Activated naive CD8-positive, alpha-beta T cell treated with anti-CD3 and anti-CD28 coated beads, Interleukin-2, amount 10 ng/mL, durations not matched to agents 7 days and 5 days (primary cell): ENCODE measurements at regions not wholly inside any gene's neighbourhood (a gene's known extent, or its start where the extent isn't known, plus 50 kb on each side); places are given as distances from the start of the nearest gene placed in this dataset.
"Not testable (repeated sequence)": the region's sequence is repeated elsewhere in the genome, so short reads cannot be mapped to it uniquely, and the experiment has no call there.

ENCODE experiments used
- ATAC-seq: fragments of 150-1000 bp; cut with Tn5 transposase; one replicate; pipeline ENCODE4 v1.10.0; 2021; ENCODE audit warnings: low read depth, moderate library complexity
- POLR2A ChIA-PET: fragments of 350-600 bp; sonication (Branson Sonifier 250); formaldehyde crosslinking; loops from one replicate; lab custom pipeline; 2021; ENCODE audit warnings: antibody characterized with exemption; lab: Charles Lee
- DNase-seq: peaks from one replicate; pipeline ENCODE4 v3.0.0; 2021
- H3K27ac Mint-ChIP-seq: one replicate; pipeline ENCODE4 v1.8.0; 2022; ENCODE audit warnings: mild to moderate bottlenecking, mixed read lengths
- H3K27me3 Mint-ChIP-seq: one replicate; pipeline ENCODE4 v1.8.0; 2022; ENCODE audit warnings: mild to moderate bottlenecking, moderate library complexity, mixed read lengths
- H3K36me3 Mint-ChIP-seq: one replicate; pipeline ENCODE4 v1.8.0; 2021; ENCODE audit warnings: mild to moderate bottlenecking, mixed read lengths
- H3K4me1 Mint-ChIP-seq: one replicate; pipeline ENCODE4 v1.8.0; 2021; ENCODE audit warnings: mixed read lengths
- H3K4me3 Mint-ChIP-seq: one replicate; pipeline ENCODE4 v1.8.0; 2022; ENCODE audit warnings: mild to moderate bottlenecking, moderate library complexity, mixed read lengths
- H3K9me3 Mint-ChIP-seq: one replicate; pipeline ENCODE4 v1.8.0; 2021; ENCODE audit warnings: mixed read lengths

- Mint-ChIP-seq H3K36me3 (no peaks in the 10 kb centered on the region), H3K27ac (no peak overlapping the region), H3K4me3 (no peak overlapping the region), H3K27me3 (no peaks in the 10 kb centered on the region), H3K9me3 (peaks cover 7% of the 10 kb centered on the region), H3K4me1 (no peaks in the 10 kb centered on the region)
- POLR2A ChIA-PET, result no interaction called here
- ATAC-seq (no peak), DNase-seq (no peak)
These were observed 383.7 kb downstream of the CENPW start for GRCh38 chr6:126723541-126724170.

GRCh38 chr6:126724821-126725220 is 384.9 kb downstream of the CENPW start:
- DNase-seq (no peak), ATAC-seq (no peak)
- POLR2A ChIA-PET, result no interaction called here
- Mint-ChIP-seq H3K4me1 (no peaks in the 10 kb centered on the region), H3K9me3 (peaks cover 9% of the 10 kb centered on the region), H3K36me3 (no peaks in the 10 kb centered on the region), H3K4me3 (no peak overlapping the region), H3K27me3 (no peaks in the 10 kb centered on the region), H3K27ac (no peak overlapping the region)

- H3K4me1 Mint-ChIP-seq, H3K27me3 Mint-ChIP-seq, H3K36me3 Mint-ChIP-seq, POLR2A ChIA-PET, H3K9me3 Mint-ChIP-seq, H3K27ac Mint-ChIP-seq, H3K4me3 Mint-ChIP-seq, ATAC-seq, DNase-seq: not testable (repeated sequence)
These were observed 386.5 kb downstream of the CENPW start for GRCh38 chr6:126726454-126726853.

GRCh38 chr6:126738146-126738545 is 380.3 kb upstream of the RSPO3 start:
- POLR2A ChIA-PET, result no interaction called here
- Mint-ChIP-seq H3K4me3 (no peak overlapping the region), H3K9me3 (no peaks in the 10 kb centered on the region), H3K27ac (no peak overlapping the region), H3K27me3 (no peaks in the 10 kb centered on the region), H3K4me1 (no peaks in the 10 kb centered on the region), H3K36me3 (no peaks in the 10 kb centered on the region)
- no peak for DNase-seq
- ATAC-seq, result no peak

- Mint-ChIP-seq H3K4me1 (no peaks in the 10 kb centered on the region), H3K4me3 (no peak overlapping the region), H3K27ac (no peak overlapping the region), H3K36me3 (no peaks in the 10 kb centered on the region), H3K9me3 (no peaks in the 10 kb centered on the region), H3K27me3 (no peaks in the 10 kb centered on the region)
- POLR2A ChIA-PET, result no interaction called here
- ATAC-seq (no peak), DNase-seq (no peak)
These were observed 379.8 kb upstream of the RSPO3 start for GRCh38 chr6:126738641-126739040.

- ATAC-seq (no peak), DNase-seq (no peak)
- Mint-ChIP-seq H3K27ac (no peak overlapping the region), H3K9me3 (peaks cover 3% of the 10 kb centered on the region), H3K27me3 (no peaks in the 10 kb centered on the region), H3K36me3 (no peaks in the 10 kb centered on the region), H3K4me1 (no peaks in the 10 kb centered on the region), H3K4me3 (no peak overlapping the region)
- POLR2A ChIA-PET, result no interaction called here
These were observed 375.4 kb upstream of the RSPO3 start for GRCh38 chr6:126743076-126743475.

GRCh38 chr6:126747728-126748540 is 370.5 kb upstream of the RSPO3 start:
- DNase-seq (no peak), ATAC-seq (no peak)
- H3K4me1 Mint-ChIP-seq, result no peaks in the 10 kb centered on the region
- H3K9me3 Mint-ChIP-seq, result peaks cover 4% of the 10 kb centered on the region
- POLR2A ChIA-PET, result no interaction called here
- H3K27ac Mint-ChIP-seq, result no peak overlapping the region
- H3K4me3 Mint-ChIP-seq, result no peak overlapping the region
- H3K36me3 Mint-ChIP-seq, result no peaks in the 10 kb centered on the region
- H3K27me3 Mint-ChIP-seq, result no peaks in the 10 kb centered on the region

GRCh38 chr6:126753606-126754005 is 364.9 kb upstream of the RSPO3 start:
- Mint-ChIP-seq H3K36me3 (no peaks in the 10 kb centered on the region), H3K27ac (no peak overlapping the region), H3K9me3 (peaks cover 1% of the 10 kb centered on the region), H3K27me3 (no peaks in the 10 kb centered on the region), H3K4me1 (no peaks in the 10 kb centered on the region), H3K4me3 (no peak overlapping the region)
- DNase-seq (no peak), ATAC-seq (no peak)
- POLR2A ChIA-PET, result no interaction called here

- no peak for DNase-seq
- no peaks in the 10 kb centered on the region for H3K36me3 Mint-ChIP-seq
- no peaks in the 10 kb centered on the region for H3K4me1 Mint-ChIP-seq
- POLR2A ChIA-PET, result no interaction called here
- H3K27me3 Mint-ChIP-seq, result no peaks in the 10 kb centered on the region
- no peak overlapping the region for H3K4me3 Mint-ChIP-seq
- no peak for ATAC-seq
- H3K27ac Mint-ChIP-seq, result no peak overlapping the region
- no peaks in the 10 kb centered on the region for H3K9me3 Mint-ChIP-seq
These were observed 356.6 kb upstream of the RSPO3 start for GRCh38 chr6:126761854-126762253.

- H3K36me3 Mint-ChIP-seq, result no peaks in the 10 kb centered on the region
- ATAC-seq (no peak), DNase-seq (no peak)
- no peaks in the 10 kb centered on the region for H3K27me3 Mint-ChIP-seq
- no peaks in the 10 kb centered on the region for H3K9me3 Mint-ChIP-seq
- no peaks in the 10 kb centered on the region for H3K4me1 Mint-ChIP-seq
- POLR2A ChIA-PET, result no interaction called here
- H3K4me3 Mint-ChIP-seq, result no peak overlapping the region
- H3K27ac Mint-ChIP-seq, result no peak overlapping the region
These were observed 354.4 kb upstream of the RSPO3 start for GRCh38 chr6:126764104-126764503.

- H3K4me3 Mint-ChIP-seq, result no peak overlapping the region
- POLR2A ChIA-PET, result no interaction called here
- no peaks in the 10 kb centered on the region for H3K36me3 Mint-ChIP-seq
- DNase-seq, result no peak
- no peak for ATAC-seq
- H3K4me1 Mint-ChIP-seq, result no peaks in the 10 kb centered on the region
- no peak overlapping the region for H3K27ac Mint-ChIP-seq
- H3K9me3 Mint-ChIP-seq, result no peaks in the 10 kb centered on the region
- H3K27me3 Mint-ChIP-seq, result no peaks in the 10 kb centered on the region
These were observed 353.8 kb upstream of the RSPO3 start for GRCh38 chr6:126764671-126765070.

GRCh38 chr6:126766820-126767219 is 351.7 kb upstream of the RSPO3 start:
- no peak for DNase-seq
- no peaks in the 10 kb centered on the region for H3K27me3 Mint-ChIP-seq
- H3K4me1 Mint-ChIP-seq, result no peaks in the 10 kb centered on the region
- H3K36me3 Mint-ChIP-seq, result no peaks in the 10 kb centered on the region
- no peak overlapping the region for H3K4me3 Mint-ChIP-seq
- no peak for ATAC-seq
- POLR2A ChIA-PET, result no interaction called here
- H3K27ac Mint-ChIP-seq, result no peak overlapping the region
- H3K9me3 Mint-ChIP-seq, result no peaks in the 10 kb centered on the region

- Mint-ChIP-seq H3K27ac (no peak overlapping the region), H3K4me3 (no peak overlapping the region), H3K4me1 (no peaks in the 10 kb centered on the region), H3K9me3 (no peaks in the 10 kb centered on the region), H3K27me3 (no peaks in the 10 kb centered on the region), H3K36me3 (no peaks in the 10 kb centered on the region)
- DNase-seq (no peak), ATAC-seq (no peak)
- POLR2A ChIA-PET, result no interaction called here
These were observed 350.8 kb upstream of the RSPO3 start for GRCh38 chr6:126767711-126768110.

- Mint-ChIP-seq H3K9me3 (no peaks in the 10 kb centered on the region), H3K36me3 (no peaks in the 10 kb centered on the region)
These were observed 348.3 kb upstream of the RSPO3 start for GRCh38 chr6:126770176-126770575.

More at GRCh38 chr6:126770176-126770575, 348.3 kb upstream of the RSPO3 start:
- H3K4me3 Mint-ChIP-seq, result no peak overlapping the region
- no peak for ATAC-seq
- H3K27ac Mint-ChIP-seq, result no peak overlapping the region
- peaks cover 2% of the 10 kb centered on the region for H3K27me3 Mint-ChIP-seq
- no peak for DNase-seq
- no peaks in the 10 kb centered on the region for H3K4me1 Mint-ChIP-seq
- POLR2A ChIA-PET, result no interaction called here
